ENCODE measurements at regions not wholly inside any gene's neighbourhood (a gene's known extent, or its start where the extent isn't known, plus 50 kb on each side); places are given as distances from the start of the nearest gene placed in this dataset.
"Not testable (repeated sequence)": the region's sequence is repeated elsewhere in the genome, so short reads cannot be mapped to it uniquely, and the experiment has no call there.

- TF ChIP-seq POLR2A (IDR thresholded peaks at IDR 0.05) = not testable (repeated sequence)
- TF ChIP-seq, protein P1, sequence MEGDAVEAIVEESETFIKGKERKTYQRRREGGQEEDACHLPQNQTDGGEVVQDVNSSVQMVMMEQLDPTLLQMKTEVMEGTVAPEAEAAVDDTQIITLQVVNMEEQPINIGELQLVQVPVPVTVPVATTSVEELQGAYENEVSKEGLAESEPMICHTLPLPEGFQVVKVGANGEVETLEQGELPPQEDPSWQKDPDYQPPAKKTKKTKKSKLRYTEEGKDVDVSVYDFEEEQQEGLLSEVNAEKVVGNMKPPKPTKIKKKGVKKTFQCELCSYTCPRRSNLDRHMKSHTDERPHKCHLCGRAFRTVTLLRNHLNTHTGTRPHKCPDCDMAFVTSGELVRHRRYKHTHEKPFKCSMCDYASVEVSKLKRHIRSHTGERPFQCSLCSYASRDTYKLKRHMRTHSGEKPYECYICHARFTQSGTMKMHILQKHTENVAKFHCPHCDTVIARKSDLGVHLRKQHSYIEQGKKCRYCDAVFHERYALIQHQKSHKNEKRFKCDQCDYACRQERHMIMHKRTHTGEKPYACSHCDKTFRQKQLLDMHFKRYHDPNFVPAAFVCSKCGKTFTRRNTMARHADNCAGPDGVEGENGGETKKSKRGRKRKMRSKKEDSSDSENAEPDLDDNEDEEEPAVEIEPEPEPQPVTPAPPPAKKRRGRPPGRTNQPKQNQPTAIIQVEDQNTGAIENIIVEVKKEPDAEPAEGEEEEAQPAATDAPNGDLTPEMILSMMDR (IDR thresholded peaks at IDR 0.05) = not testable (repeated sequence)
Measured at GRCh38 chr16:88227026-88227721, 155.6 kb upstream of the ZNF469 start.
